ENCODE measurements at regions not wholly inside any gene's neighbourhood (a gene's known extent, or its start where the extent isn't known, plus 50 kb on each side); places are given as distances from the start of the nearest gene placed in this dataset.
"Not testable (repeated sequence)": the region's sequence is repeated elsewhere in the genome, so short reads cannot be mapped to it uniquely, and the experiment has no call there.

- no peak overlapping the region for H3K4me3 ChIP-seq (ENCODE audit: low read depth, low read length)
These were observed 79.5 kb downstream of the FAM161A start for GRCh38 chr2:61774351-61774750.

GRCh38 chr2:61771904-61772845 lies 81.7 kb downstream of the FAM161A start:
- H3K4me3 ChIP-seq (ENCODE audit: low read depth, low read length) = no peak overlapping the region

- no peak overlapping the region for H3K4me3 ChIP-seq (ENCODE audit: low read depth, low read length)
These were observed 83.1 kb downstream of the FAM161A start for GRCh38 chr2:61770746-61771145.

- H3K4me3 ChIP-seq (ENCODE audit: low read depth, low read length) = no peak overlapping the region
These were observed 83.6 kb downstream of the FAM161A start for GRCh38 chr2:61770298-61770697.

- no peak overlapping the region for H3K4me3 ChIP-seq (ENCODE audit: low read depth, low read length)
These were observed 84.7 kb downstream of the FAM161A start for GRCh38 chr2:61769093-61769675.

- H3K4me3 ChIP-seq (ENCODE audit: low read depth, low read length) = peak overlapping the region; percentile 60
These were observed 89.6 kb downstream of the FAM161A start for GRCh38 chr2:61764035-61764800.

- peak overlapping the region; percentile 60 for H3K4me3 ChIP-seq (ENCODE audit: low read depth, low read length)
These were observed 90.2 kb downstream of the FAM161A start for GRCh38 chr2:61763605-61764034.

GRCh38 chr2:61762292-61762691 lies 91.6 kb downstream of the FAM161A start:
- H3K4me3 ChIP-seq (ENCODE audit: low read depth, low read length) = no peak overlapping the region

- H3K4me3 ChIP-seq (ENCODE audit: low read depth, low read length) = no peak overlapping the region
These were observed 94.1 kb downstream of the FAM161A start for GRCh38 chr2:61759718-61760117.

GRCh38 chr2:61759005-61759404 lies 94.9 kb downstream of the FAM161A start:
- no peak overlapping the region for H3K4me3 ChIP-seq (ENCODE audit: low read depth, low read length)

- H3K4me3 ChIP-seq (ENCODE audit: low read depth, low read length) = no peak overlapping the region
These were observed 95.7 kb downstream of the FAM161A start for GRCh38 chr2:61758159-61758558.

GRCh38 chr2:61753512-61753911 lies 100.3 kb downstream of the FAM161A start:
- H3K4me3 ChIP-seq (ENCODE audit: low read depth, low read length) = no peak overlapping the region

GRCh38 chr2:61750624-61751023 lies 103.2 kb downstream of the FAM161A start:
- H3K4me3 ChIP-seq (ENCODE audit: low read depth, low read length) = no peak overlapping the region

- H3K4me3 ChIP-seq (ENCODE audit: low read depth, low read length) = no peak overlapping the region
These were observed 110.9 kb downstream of the FAM161A start for GRCh38 chr2:61742955-61743354.

- H3K4me3 ChIP-seq (ENCODE audit: low read depth, low read length) = no peak overlapping the region
These were observed 116.0 kb downstream of the FAM161A start for GRCh38 chr2:61737841-61738240.

- no peak overlapping the region for H3K4me3 ChIP-seq (ENCODE audit: low read depth, low read length)
These were observed 116.9 kb downstream of the FAM161A start for GRCh38 chr2:61736953-61737352.

- H3K4me3 ChIP-seq (ENCODE audit: low read depth, low read length) = no peak overlapping the region
These were observed 120.3 kb downstream of the FAM161A start for GRCh38 chr2:61733563-61733962.

GRCh38 chr2:61732787-61733186 lies 121.1 kb downstream of the FAM161A start:
- H3K4me3 ChIP-seq (ENCODE audit: low read depth, low read length) = no peak overlapping the region

GRCh38 chr2:61727746-61728145 lies 126.1 kb downstream of the FAM161A start:
- H3K4me3 ChIP-seq (ENCODE audit: low read depth, low read length) = no peak overlapping the region

GRCh38 chr2:61726456-61727209 lies 127.2 kb downstream of the FAM161A start:
- no peak overlapping the region for H3K4me3 ChIP-seq (ENCODE audit: low read depth, low read length)

GRCh38 chr2:61723364-61723763 lies 130.5 kb downstream of the FAM161A start:
- not testable (repeated sequence) for H3K4me3 ChIP-seq (ENCODE audit: low read depth, low read length)
